ENCODE measurements at regions not wholly inside any gene's neighbourhood (a gene's known extent, or its start where the extent isn't known, plus 50 kb on each side); places are given as distances from the start of the nearest gene placed in this dataset.

GRCh38 chr18:75799449-75800330 lies 372.2 kb upstream of the SMIM21 start:
- Mint-ChIP-seq H3K9me3 (ENCODE audit: insufficient read depth) (no peaks in the 10 kb centered on the region), H3K4me3 (no peak overlapping the region), H3K36me3 (ENCODE audit: low read depth) (no peaks in the 10 kb centered on the region), H3K27me3 (ENCODE audit: low read depth) (no peaks in the 10 kb centered on the region), H3K27ac (no peak overlapping the region), H3K4me1 (ENCODE audit: low read depth) (no peaks in the 10 kb centered on the region)
- ATAC-seq (no peak), DNase-seq (no peak)
- ChIA-PET CTCF (no interaction called here), POLR2A (no interaction called here)

DNA sequence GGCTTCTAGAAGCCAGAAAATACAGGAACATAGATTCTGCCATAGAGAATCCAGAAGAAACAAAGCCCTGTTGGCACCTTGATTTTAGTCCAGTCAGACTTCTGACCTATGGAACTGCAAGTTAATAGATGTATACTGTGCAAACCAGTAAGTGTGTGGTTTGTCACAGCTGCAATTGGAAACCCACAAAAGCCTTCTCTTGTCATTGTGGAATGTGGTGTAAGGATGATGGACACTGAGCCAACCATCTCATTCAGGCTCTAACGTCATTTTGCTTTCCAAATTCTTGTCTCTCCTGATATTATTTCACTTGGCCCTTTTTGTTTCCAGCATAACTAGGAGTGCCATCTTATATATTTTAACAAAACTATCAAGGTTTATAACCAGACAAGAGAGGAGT lies 369.5 kb upstream of the SMIM21 start:
- DNase-seq (no peak), ATAC-seq (no peak)
- H3K4me3 Mint-ChIP-seq, result no peak overlapping the region
- no peaks in the 10 kb centered on the region for H3K9me3 Mint-ChIP-seq (ENCODE audit: insufficient read depth)
- H3K27ac Mint-ChIP-seq, result no peak overlapping the region
- ChIA-PET POLR2A (no interaction called here), CTCF (no interaction called here)
- no peaks in the 10 kb centered on the region for H3K27me3 Mint-ChIP-seq (ENCODE audit: low read depth)
- no peaks in the 10 kb centered on the region for H3K4me1 Mint-ChIP-seq (ENCODE audit: low read depth)
- no peaks in the 10 kb centered on the region for H3K36me3 Mint-ChIP-seq (ENCODE audit: low read depth)

GRCh38 chr18:75790796-75791195 lies 363.3 kb upstream of the SMIM21 start:
- Mint-ChIP-seq H3K36me3 (ENCODE audit: low read depth) (no peaks in the 10 kb centered on the region), H3K27me3 (ENCODE audit: low read depth) (no peaks in the 10 kb centered on the region), H3K27ac (no peak overlapping the region), H3K4me3 (no peak overlapping the region), H3K4me1 (ENCODE audit: low read depth) (no peaks in the 10 kb centered on the region), H3K9me3 (ENCODE audit: insufficient read depth) (no peaks in the 10 kb centered on the region)
- ATAC-seq, result no peak
- no peak for DNase-seq
- CTCF ChIA-PET, result no interaction called here
- POLR2A ChIA-PET, result no interaction called here

DNA sequence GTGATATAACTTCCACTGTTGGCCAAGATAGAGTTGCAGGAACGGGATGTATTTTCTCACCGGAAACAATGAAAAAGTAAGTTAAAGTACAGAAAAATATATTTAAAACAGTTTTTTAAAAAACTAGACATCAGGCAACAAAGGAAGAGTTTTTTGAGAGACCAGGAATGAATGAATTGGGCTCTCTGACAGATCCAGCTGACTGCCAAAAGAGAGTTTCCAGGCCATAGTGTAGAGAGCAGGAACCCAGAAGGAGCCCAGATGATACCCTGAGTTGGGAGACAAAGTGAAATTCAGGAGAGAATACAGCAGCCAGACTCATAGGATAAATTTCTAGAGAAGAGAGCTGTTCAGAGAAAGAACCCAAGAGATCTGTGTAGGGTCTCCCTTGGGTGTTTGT lies 362.6 kb upstream of the SMIM21 start:
- ChIA-PET POLR2A (no interaction called here), CTCF (no interaction called here)
- Mint-ChIP-seq H3K9me3 (ENCODE audit: insufficient read depth) (no peaks in the 10 kb centered on the region), H3K4me3 (no peak overlapping the region), H3K4me1 (ENCODE audit: low read depth) (no peaks in the 10 kb centered on the region), H3K27ac (no peak overlapping the region), H3K36me3 (ENCODE audit: low read depth) (no peaks in the 10 kb centered on the region), H3K27me3 (ENCODE audit: low read depth) (no peaks in the 10 kb centered on the region)
- ATAC-seq, result no peak
- no peak for DNase-seq

DNA sequence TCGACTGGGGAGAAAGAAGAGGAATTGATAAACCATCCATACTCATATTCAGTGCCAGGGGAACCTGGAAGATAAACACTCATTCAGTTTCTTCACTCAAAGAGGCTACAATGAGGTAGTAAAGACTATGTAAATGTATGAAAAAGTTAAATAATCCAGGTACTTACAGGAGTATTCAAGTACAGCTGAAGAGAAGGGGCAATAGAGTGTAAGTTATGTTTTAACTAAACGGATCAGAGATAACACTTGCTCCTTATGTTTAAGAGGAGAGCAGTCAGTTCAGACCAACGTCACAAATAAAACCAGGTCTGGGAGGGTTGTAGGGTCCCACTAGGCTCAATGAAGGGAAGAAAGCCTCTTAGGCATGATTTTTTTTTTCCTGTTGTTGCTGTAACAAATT lies 358.3 kb upstream of the SMIM21 start:
- H3K9me3 Mint-ChIP-seq (ENCODE audit: insufficient read depth), result no peaks in the 10 kb centered on the region
- no peak for DNase-seq
- H3K36me3 Mint-ChIP-seq (ENCODE audit: low read depth), result no peaks in the 10 kb centered on the region
- ChIA-PET POLR2A (no interaction called here), CTCF (no interaction called here)
- H3K27ac Mint-ChIP-seq, result no peak overlapping the region
- no peak for ATAC-seq
- H3K4me3 Mint-ChIP-seq, result no peak overlapping the region
- H3K4me1 Mint-ChIP-seq (ENCODE audit: low read depth), result no peaks in the 10 kb centered on the region
- H3K27me3 Mint-ChIP-seq (ENCODE audit: low read depth), result no peaks in the 10 kb centered on the region

- no peaks in the 10 kb centered on the region for H3K27me3 Mint-ChIP-seq (ENCODE audit: low read depth)
Measured at GRCh38 chr18:75785206-75785605, 357.7 kb upstream of the SMIM21 start.

DNA sequence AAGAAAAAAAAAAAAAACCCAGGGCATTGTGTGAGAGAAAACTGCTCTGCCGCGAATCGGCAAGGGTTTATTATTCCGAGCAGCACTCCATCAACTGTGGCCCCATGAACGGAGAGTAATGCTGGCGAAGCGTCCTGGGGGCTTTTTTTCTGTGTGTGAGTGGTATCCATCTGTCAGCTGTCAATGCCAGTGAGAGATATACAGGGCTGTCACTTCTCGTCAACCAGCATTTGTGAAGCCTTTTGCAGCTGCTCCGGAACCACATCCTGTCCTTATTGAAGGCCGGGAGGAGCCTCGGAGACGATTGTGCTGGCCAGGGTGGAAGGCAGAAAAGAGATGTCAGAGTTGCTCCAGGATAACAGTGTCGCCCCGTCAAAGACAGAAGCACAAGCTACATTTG lies 356.9 kb upstream of the SMIM21 start:
- H3K4me3 Mint-ChIP-seq, result no peak overlapping the region
- DNase-seq (no peak), ATAC-seq (no peak)
- H3K36me3 Mint-ChIP-seq (ENCODE audit: low read depth), result no peaks in the 10 kb centered on the region
- no peak overlapping the region for H3K27ac Mint-ChIP-seq
- H3K4me1 Mint-ChIP-seq (ENCODE audit: low read depth), result no peaks in the 10 kb centered on the region
- ChIA-PET CTCF (no interaction called here), POLR2A (no interaction called here)
- H3K27me3 Mint-ChIP-seq (ENCODE audit: low read depth), result no peaks in the 10 kb centered on the region
- H3K9me3 Mint-ChIP-seq (ENCODE audit: insufficient read depth), result no peaks in the 10 kb centered on the region

More at GRCh38 chr18:75785206-75785605, 357.7 kb upstream of the SMIM21 start:
- ChIA-PET POLR2A (no interaction called here), CTCF (no interaction called here)
- no peak for DNase-seq
- H3K36me3 Mint-ChIP-seq (ENCODE audit: low read depth), result no peaks in the 10 kb centered on the region
- no peaks in the 10 kb centered on the region for H3K4me1 Mint-ChIP-seq (ENCODE audit: low read depth)
- no peak overlapping the region for H3K27ac Mint-ChIP-seq
- no peaks in the 10 kb centered on the region for H3K9me3 Mint-ChIP-seq (ENCODE audit: insufficient read depth)
- H3K4me3 Mint-ChIP-seq, result no peak overlapping the region
- ATAC-seq, result no peak

DNA sequence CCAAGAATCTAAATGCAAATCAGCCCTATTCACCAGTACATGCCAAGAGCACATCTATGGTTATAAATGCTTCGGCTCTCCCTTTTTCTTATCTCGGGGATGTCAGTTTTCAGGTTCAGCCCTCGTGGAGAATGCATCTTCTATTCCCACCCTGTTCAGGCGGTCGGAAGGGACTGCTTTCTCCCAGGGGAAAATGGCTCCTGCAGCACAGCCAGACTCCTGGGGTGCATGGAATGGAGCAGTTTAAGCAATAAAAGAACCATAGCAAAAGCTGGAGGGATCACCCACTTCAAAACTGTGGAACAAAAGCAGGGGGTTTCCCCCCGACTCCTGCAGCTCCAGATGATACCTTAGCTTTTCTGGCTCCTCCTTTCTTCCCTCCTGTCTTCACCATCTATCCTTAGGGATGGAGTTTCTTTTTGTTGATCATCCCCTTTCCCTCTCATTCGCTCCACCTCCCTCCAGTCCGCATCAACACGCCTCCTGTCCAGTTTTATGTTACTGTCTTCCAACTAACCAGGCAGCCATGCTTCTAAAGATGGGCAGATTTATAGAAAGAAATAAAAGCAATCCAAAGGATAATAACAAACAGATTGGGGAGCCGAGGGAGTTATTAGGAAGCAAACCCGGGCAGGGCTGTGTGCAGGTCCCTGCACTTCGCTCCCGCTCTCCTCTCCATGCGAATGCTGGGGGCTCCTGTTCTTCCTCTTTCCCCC lies 356.2 kb upstream of the SMIM21 start:
- no peaks in the 10 kb centered on the region for H3K27me3 Mint-ChIP-seq (ENCODE audit: low read depth)
- no peak for DNase-seq
- H3K4me3 Mint-ChIP-seq, result no peak overlapping the region
- H3K4me1 Mint-ChIP-seq (ENCODE audit: low read depth), result no peaks in the 10 kb centered on the region
- H3K27ac Mint-ChIP-seq, result no peak overlapping the region
- no peaks in the 10 kb centered on the region for H3K36me3 Mint-ChIP-seq (ENCODE audit: low read depth)
- H3K9me3 Mint-ChIP-seq (ENCODE audit: insufficient read depth), result no peaks in the 10 kb centered on the region
- no peak for ATAC-seq
- POLR2A ChIA-PET, result no interaction called here
- CTCF ChIA-PET, result no interaction called here

GRCh38 chr18:75782826-75783225 lies 355.3 kb upstream of the SMIM21 start:
- no peaks in the 10 kb centered on the region for H3K36me3 Mint-ChIP-seq (ENCODE audit: low read depth)

DNA sequence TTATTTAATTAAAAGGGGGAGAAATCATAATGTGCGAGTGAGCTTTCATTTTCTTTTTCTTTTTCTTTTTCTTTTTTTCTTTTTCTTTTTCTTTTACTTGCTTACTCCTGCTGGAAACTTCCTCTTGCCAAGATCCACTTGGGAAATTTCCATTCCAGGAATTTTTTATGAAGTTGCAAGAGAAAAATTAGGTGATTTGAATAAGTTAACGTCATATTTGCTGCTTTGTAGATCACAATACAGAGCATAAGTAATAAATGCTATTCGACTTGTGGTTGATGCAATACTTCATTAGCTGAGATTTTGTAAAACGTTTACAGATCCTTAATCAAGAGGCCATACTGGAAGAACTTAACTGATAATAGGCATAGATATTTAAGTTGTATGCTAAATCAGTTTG lies 354.7 kb upstream of the SMIM21 start:
- no peaks in the 10 kb centered on the region for H3K36me3 Mint-ChIP-seq (ENCODE audit: low read depth)
- no peak overlapping the region for H3K27ac Mint-ChIP-seq
- H3K27me3 Mint-ChIP-seq (ENCODE audit: low read depth), result no peaks in the 10 kb centered on the region
- H3K4me3 Mint-ChIP-seq, result no peak overlapping the region
- POLR2A ChIA-PET, result no interaction called here
- DNase-seq (no peak), ATAC-seq (no peak)
- H3K4me1 Mint-ChIP-seq (ENCODE audit: low read depth), result no peaks in the 10 kb centered on the region
- CTCF ChIA-PET, result no interaction called here
- H3K9me3 Mint-ChIP-seq (ENCODE audit: insufficient read depth), result no peaks in the 10 kb centered on the region

More at GRCh38 chr18:75782826-75783225, 355.3 kb upstream of the SMIM21 start:
- Mint-ChIP-seq H3K9me3 (ENCODE audit: insufficient read depth) (no peaks in the 10 kb centered on the region), H3K27me3 (ENCODE audit: low read depth) (no peaks in the 10 kb centered on the region), H3K4me1 (ENCODE audit: low read depth) (no peaks in the 10 kb centered on the region), H3K4me3 (no peak overlapping the region), H3K27ac (no peak overlapping the region)
- no peak for ATAC-seq
- POLR2A ChIA-PET, result no interaction called here
- DNase-seq, result no peak
- CTCF ChIA-PET, result no interaction called here

- Mint-ChIP-seq H3K27ac (no peak overlapping the region), H3K4me1 (ENCODE audit: low read depth) (no peaks in the 10 kb centered on the region), H3K4me3 (no peak overlapping the region), H3K27me3 (ENCODE audit: low read depth) (no peaks in the 10 kb centered on the region), H3K9me3 (ENCODE audit: insufficient read depth) (no peaks in the 10 kb centered on the region), H3K36me3 (ENCODE audit: low read depth) (no peaks in the 10 kb centered on the region)
- ATAC-seq (no peak), DNase-seq (no peak)
- ChIA-PET POLR2A (no interaction called here), CTCF (no interaction called here)
Measured at GRCh38 chr18:75779910-75780309, 352.4 kb upstream of the SMIM21 start.

DNA sequence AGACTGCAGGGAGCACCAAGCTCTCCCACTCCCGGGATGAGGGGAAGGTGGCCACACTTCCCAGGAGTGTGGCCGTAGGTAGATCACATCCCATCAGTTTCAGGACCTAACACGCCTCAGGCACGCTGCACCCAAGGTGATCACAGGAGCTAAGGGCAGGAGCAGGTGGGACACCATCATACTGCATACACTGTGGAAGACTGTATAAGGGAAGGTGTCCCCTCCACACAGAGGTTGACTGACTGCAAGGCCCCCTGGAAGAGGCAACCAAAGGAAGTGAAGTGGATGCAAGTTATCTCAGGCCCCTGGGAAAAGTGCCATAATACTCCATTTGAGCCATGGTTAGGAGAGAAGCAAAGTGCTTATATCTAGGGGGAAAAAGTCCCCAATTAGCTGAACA lies 351.9 kb upstream of the SMIM21 start:
- H3K36me3 Mint-ChIP-seq (ENCODE audit: low read depth), result no peaks in the 10 kb centered on the region
- ChIA-PET CTCF (no interaction called here), POLR2A (no interaction called here)

GRCh38 chr18:75777630-75778029 lies 350.1 kb upstream of the SMIM21 start:
- Mint-ChIP-seq H3K36me3 (ENCODE audit: low read depth) (no peaks in the 10 kb centered on the region), H3K9me3 (ENCODE audit: insufficient read depth) (no peaks in the 10 kb centered on the region), H3K27ac (no peak overlapping the region), H3K4me3 (no peak overlapping the region), H3K27me3 (ENCODE audit: low read depth) (no peaks in the 10 kb centered on the region), H3K4me1 (ENCODE audit: low read depth) (no peaks in the 10 kb centered on the region)
- DNase-seq (no peak), ATAC-seq (no peak)
- POLR2A ChIA-PET, result no interaction called here
- CTCF ChIA-PET, result no interaction called here

More for the DNA sequence above, 351.9 kb upstream of the SMIM21 start:
- H3K9me3 Mint-ChIP-seq (ENCODE audit: insufficient read depth), result no peaks in the 10 kb centered on the region
- H3K4me1 Mint-ChIP-seq (ENCODE audit: low read depth), result no peaks in the 10 kb centered on the region
- DNase-seq, result no peak
- H3K4me3 Mint-ChIP-seq, result no peak overlapping the region
- no peak overlapping the region for H3K27ac Mint-ChIP-seq
- ATAC-seq, result no peak
- H3K27me3 Mint-ChIP-seq (ENCODE audit: low read depth), result no peaks in the 10 kb centered on the region
